Thyroid gland (tissue), 4 donors: ENCODE measurements at regions not wholly inside any gene's neighbourhood (a gene's known extent, or its start where the extent isn't known, plus 50 kb on each side); places are given as distances from the start of the nearest gene placed in this dataset.
"Not testable (repeated sequence)": the region's sequence is repeated elsewhere in the genome, so short reads cannot be mapped to it uniquely, and the experiment has no call there.

Experiments used
- DNase-seq, 2 donors: peaks; one replicate each; pipeline ENCODE4 v3.0.0-alpha.2; 2019
- H3K27ac ChIP-seq, 3 donors: fragments of 200-600 bp; sonication (generic); 1 replicate in 2 of 3; 2 replicates in 1 of 3; pipeline ENCODE4 v1.5.1; 2016 to 2019; ENCODE audit warnings: mild to moderate bottlenecking in 1 of 3, moderate library complexity in 1 of 3
- H3K27me3 ChIP-seq: fragments of 200-600 bp; sonication (generic); one replicate; pipeline ENCODE4 v1.5.1; 2019
- H3K36me3 ChIP-seq, 2 donors: fragments of 200-600 bp; sonication (generic); one replicate each; pipeline ENCODE4 v1.5.1; 2016 to 2019
- H3K4me1 ChIP-seq, 2 donors: fragments of 200-600 bp; sonication (generic); one replicate each; pipeline ENCODE4 v1.5.1; 2017 to 2019
- H3K4me3 ChIP-seq, 3 donors: fragments of 200-600 bp; sonication (generic); replicated peaks in 1 of 3; 1 replicate in 2 of 3; 2 replicates in 1 of 3; pipeline ENCODE4 v1.5.1; 2016; ENCODE audit warnings: mild to moderate bottlenecking in 1 of 3
- H3K9me3 ChIP-seq: fragments of 200-600 bp; sonication (generic); one replicate; pipeline ENCODE4 v1.5.1; 2017
- CTCF ChIP-seq, 6 experiments: fragments of 200-600 bp in 3 of 6; fragments of 450-650 bp in 3 of 6; sonication (generic) in 3 of 6; IDR thresholded peaks; one replicate each; pipeline ENCODE4 v1.5.1; 2016 to 2019; ENCODE audit warnings: antibody characterized with exemption in 6 of 6, mild to moderate bottlenecking in 2 of 6, inconsistent platforms in 1 of 6, moderate library complexity in 1 of 6
- POLR2A ChIP-seq, 2 donors: fragments of 450-650 bp; IDR thresholded peaks; one replicate each; pipeline ENCODE4 v1.6.1; 2017; ENCODE audit warnings: antibody characterized with exemption in 2 of 2, mild to moderate bottlenecking in 2 of 2, moderate library complexity in 1 of 2
- WGBS, 2 donors: methylation state at CpG; one replicate each; pipeline ENCODE4 v1.1.5; 2017; 5-methylcytosine and 5-hydroxymethylcytosine counted together
- intact Hi-C: fragments of 100-400 bp; cut with DNase I; formaldehyde crosslinking; loops from one replicate; pipeline ENCODE4 v1.15.1; 2023

GRCh38 chr4:81785338-81785737 is 313.6 kb upstream of the RASGEF1B start:
- Histone ChIP-seq H3K4me3 (no peak overlapping the region), H3K4me1 (no peaks in the 10 kb centered on the region), H3K9me3 (no peaks in the 10 kb centered on the region), H3K27me3 (no peaks in the 10 kb centered on the region), H3K27ac (no peak overlapping the region), H3K36me3 (no peaks in the 10 kb centered on the region)
- TF ChIP-seq POLR2A (IDR thresholded peaks at IDR 0.05) (no peak), CTCF (IDR thresholded peaks at IDR 0.05) (no peak)
- DNase-seq, result no peak
- 97 to 98% methylated on average over 4 of the region's 4 CpGs for WGBS, 2 donors
- intact Hi-C loops, result no loop called here

- DNase-seq, result no peak
- no peaks in the 10 kb centered on the region for H3K4me1 ChIP-seq
- H3K27ac ChIP-seq, result no peak overlapping the region
- 94 to 99% methylated on average over 2 of the region's 2 CpGs for WGBS, 2 donors
- H3K36me3 ChIP-seq, result no peaks in the 10 kb centered on the region
- H3K9me3 ChIP-seq, result no peaks in the 10 kb centered on the region
- no peak for TF ChIP-seq CTCF (IDR thresholded peaks at IDR 0.05)
- no peak for TF ChIP-seq POLR2A (IDR thresholded peaks at IDR 0.05)
- H3K27me3 ChIP-seq, result no peaks in the 10 kb centered on the region
- intact Hi-C loops, result no loop called here
- no peak overlapping the region for H3K4me3 ChIP-seq
Observed at GRCh38 chr4:81783558-81783957, 311.9 kb upstream of the RASGEF1B start.

GRCh38 chr4:81781799-81782198 is 310.1 kb upstream of the RASGEF1B start:
- H3K4me1 ChIP-seq, result no peaks in the 10 kb centered on the region
- intact Hi-C loops, result no loop called here
- no peak for DNase-seq
- no peaks in the 10 kb centered on the region for H3K36me3 ChIP-seq
- 73% methylated on average over 2 of the region's 2 CpGs for WGBS, 2 donors
- TF ChIP-seq CTCF (IDR thresholded peaks at IDR 0.05), result no peak
- TF ChIP-seq POLR2A (IDR thresholded peaks at IDR 0.05), result no peak
- H3K4me3 ChIP-seq, result no peak overlapping the region
- no peaks in the 10 kb centered on the region for H3K27me3 ChIP-seq
- no peak overlapping the region for H3K27ac ChIP-seq
- H3K9me3 ChIP-seq, result no peaks in the 10 kb centered on the region

- H3K4me1 ChIP-seq, H3K27me3 ChIP-seq, H3K9me3 ChIP-seq, intact Hi-C loops, H3K36me3 ChIP-seq, DNase-seq, H3K27ac ChIP-seq, H3K4me3 ChIP-seq: not testable (repeated sequence)
- 89 to 90% methylated on average over 3 of the region's 3 CpGs for WGBS, 2 donors
Observed at GRCh38 chr4:81777718-81778117, 306.0 kb upstream of the RASGEF1B start.

GRCh38 chr4:81776794-81777193 is 305.1 kb upstream of the RASGEF1B start:
- no peak overlapping the region for H3K4me3 ChIP-seq
- H3K27me3 ChIP-seq, result no peaks in the 10 kb centered on the region
- no peak overlapping the region for H3K27ac ChIP-seq
- intact Hi-C loops, result no loop called here
- no peaks in the 10 kb centered on the region for H3K36me3 ChIP-seq
- no peaks in the 10 kb centered on the region for H3K9me3 ChIP-seq
- TF ChIP-seq CTCF (IDR thresholded peaks at IDR 0.05), result no peak
- no peak for TF ChIP-seq POLR2A (IDR thresholded peaks at IDR 0.05)
- DNase-seq, result no peak
- no peaks in the 10 kb centered on the region for H3K4me1 ChIP-seq

- no peaks in the 10 kb centered on the region for H3K36me3 ChIP-seq
- no peak for TF ChIP-seq POLR2A (IDR thresholded peaks at IDR 0.05)
- TF ChIP-seq CTCF (IDR thresholded peaks at IDR 0.05), result no peak
- no peaks in the 10 kb centered on the region for H3K4me1 ChIP-seq
- WGBS, 2 donors, result 87 to 89% methylated on average over 3 of the region's 3 CpGs
- H3K9me3 ChIP-seq, result no peaks in the 10 kb centered on the region
- no peak for DNase-seq
- intact Hi-C loops, result no loop called here
- H3K27ac ChIP-seq, result no peak overlapping the region
- no peak overlapping the region for H3K4me3 ChIP-seq
- H3K27me3 ChIP-seq, result no peaks in the 10 kb centered on the region
Observed at GRCh38 chr4:81773557-81773956, 301.9 kb upstream of the RASGEF1B start.
